AG09319 (cell line): ENCODE measurements at regions not wholly inside any gene's neighbourhood (a gene's known extent, or its start where the extent isn't known, plus 50 kb on each side); places are given as distances from the start of the nearest gene placed in this dataset.

Experiments used
- DNase-seq: peaks from one replicate; pipeline ENCODE4 v3.0.0-alpha.2; 2010; ENCODE audit warnings: low read depth; ENCODE audit errors: extremely low read depth
- TF ChIP-seq, protein P1 (sequence below): IDR thresholded peaks from 2 replicates; pipeline ENCODE4 v1.5.1; 2011; ENCODE audit warnings: low read depth, mild to moderate bottlenecking, inconsistent platforms, low read length, moderate library complexity

DNA sequence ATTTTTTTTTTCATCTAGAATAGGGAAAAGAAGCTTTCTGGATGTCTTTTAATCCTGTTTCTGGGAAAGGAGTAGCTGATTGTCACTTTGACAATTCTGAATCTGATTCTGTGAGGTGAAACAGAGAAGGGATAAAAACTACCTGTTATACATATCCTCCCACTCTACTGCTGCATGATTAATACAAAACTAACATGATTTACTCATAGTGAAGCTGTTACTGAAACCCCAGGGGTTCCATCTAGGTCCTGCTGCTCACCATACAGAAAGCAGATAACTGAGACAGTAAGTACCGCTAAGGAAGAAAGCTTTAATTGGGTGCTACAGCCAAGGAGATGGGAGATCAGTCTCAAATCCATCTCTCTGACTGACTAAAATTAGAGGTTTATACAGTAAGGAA, 610.9 kb upstream of the ALCAM start:
- TF ChIP-seq, protein P1, sequence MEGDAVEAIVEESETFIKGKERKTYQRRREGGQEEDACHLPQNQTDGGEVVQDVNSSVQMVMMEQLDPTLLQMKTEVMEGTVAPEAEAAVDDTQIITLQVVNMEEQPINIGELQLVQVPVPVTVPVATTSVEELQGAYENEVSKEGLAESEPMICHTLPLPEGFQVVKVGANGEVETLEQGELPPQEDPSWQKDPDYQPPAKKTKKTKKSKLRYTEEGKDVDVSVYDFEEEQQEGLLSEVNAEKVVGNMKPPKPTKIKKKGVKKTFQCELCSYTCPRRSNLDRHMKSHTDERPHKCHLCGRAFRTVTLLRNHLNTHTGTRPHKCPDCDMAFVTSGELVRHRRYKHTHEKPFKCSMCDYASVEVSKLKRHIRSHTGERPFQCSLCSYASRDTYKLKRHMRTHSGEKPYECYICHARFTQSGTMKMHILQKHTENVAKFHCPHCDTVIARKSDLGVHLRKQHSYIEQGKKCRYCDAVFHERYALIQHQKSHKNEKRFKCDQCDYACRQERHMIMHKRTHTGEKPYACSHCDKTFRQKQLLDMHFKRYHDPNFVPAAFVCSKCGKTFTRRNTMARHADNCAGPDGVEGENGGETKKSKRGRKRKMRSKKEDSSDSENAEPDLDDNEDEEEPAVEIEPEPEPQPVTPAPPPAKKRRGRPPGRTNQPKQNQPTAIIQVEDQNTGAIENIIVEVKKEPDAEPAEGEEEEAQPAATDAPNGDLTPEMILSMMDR, result no peak
- no peak for DNase-seq

DNA sequence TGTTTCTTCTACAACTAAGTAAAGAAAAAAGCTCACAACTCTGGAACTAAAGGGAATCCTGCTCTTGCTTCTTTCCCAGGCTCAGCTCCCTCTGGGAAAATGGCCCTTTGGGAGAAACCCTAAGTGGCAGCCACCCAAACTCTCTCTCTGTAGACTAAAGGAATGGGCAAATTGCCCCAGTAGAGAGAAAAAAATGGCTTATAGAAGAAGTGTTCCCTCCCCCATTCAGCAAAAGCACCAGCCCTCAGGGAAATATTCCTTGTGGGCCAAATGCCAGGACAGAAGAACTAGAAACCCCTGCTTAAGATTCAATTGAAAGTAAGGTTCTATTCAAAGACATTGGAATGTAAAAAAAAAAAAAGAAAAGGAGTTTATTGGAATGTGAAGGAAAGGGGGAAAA, 603.7 kb upstream of the ALCAM start:
- DNase-seq, result no peak
- TF ChIP-seq, protein P1, result no peak

DNA sequence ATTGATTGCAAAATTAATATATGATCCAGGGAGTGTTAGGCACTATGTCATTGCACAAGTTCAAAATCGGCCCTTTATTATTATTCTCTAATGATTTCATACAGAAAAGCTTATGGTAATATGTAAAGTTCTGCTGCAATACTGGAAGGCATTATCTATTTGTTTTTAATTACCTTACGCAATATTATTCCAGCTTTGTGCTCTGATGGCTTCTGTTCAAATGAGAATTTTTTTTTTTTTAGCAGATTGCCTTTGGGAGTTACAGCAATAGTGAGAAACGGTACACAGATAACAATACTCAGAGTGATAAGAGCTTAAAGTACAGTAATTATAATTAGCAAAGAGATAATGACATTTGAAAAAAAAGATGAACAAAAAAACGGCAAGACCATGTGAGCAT, 602.2 kb upstream of the ALCAM start:
- DNase-seq, result no peak
- TF ChIP-seq, protein P1, result no peak

DNA sequence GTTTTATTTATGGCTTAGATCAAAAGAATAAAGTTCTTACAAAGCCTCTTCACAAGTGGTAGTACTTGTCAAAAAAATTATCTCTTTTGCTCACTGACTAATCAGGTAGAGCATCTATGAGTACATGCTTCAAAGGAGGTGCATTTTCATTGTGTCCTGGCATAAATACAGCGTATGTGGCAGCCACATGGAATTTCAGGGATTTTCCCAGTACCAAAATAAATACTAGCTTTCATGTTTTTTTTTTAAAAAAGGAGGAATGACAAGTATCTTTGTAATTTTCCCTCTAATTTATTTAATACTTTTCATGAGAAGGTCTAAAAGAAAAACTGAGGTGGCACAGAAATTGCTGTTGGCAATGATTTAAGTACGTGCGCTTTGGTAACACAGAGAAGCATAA, 597.8 kb upstream of the ALCAM start:
- TF ChIP-seq, protein P1, result no peak
- DNase-seq, result no peak

DNA sequence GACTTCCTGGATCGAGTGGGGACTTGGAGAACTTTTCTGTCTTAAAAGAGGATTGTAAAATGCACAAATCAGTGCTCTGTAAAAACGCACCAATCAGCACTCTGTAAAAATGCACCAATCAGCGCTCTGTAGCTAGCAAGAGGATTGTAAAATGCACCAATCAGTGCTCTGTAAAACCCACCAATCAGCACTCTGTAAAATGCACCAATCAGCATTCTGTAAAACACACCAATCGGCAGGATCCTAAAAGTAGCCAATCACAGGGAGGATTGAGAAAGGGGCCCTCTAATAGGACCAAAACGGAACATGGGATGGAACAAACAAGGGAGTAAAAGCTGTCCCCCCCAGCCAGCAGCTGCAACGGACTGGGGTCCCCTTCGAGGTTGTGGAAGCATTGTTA, 587.4 kb upstream of the ALCAM start:
- no peak for DNase-seq
- TF ChIP-seq, protein P1, result no peak

DNA sequence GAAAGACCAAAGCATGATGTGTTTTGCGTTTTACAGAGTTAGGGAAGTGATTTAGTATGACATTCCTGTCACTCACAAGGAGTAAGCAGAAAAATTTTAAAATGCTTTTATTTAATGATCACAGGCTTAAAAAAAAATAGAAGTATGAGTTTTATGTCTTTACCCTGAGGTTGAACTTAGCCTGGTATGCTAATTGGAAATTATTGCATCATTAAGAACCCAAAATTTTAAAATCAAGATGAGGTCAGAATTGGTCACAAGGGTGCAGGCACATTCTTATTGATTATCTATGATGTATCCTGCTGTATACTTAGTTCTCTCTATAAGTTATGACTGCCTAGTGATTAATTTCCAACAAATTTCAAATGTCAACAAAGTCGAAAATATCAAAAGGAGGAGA, 585.6 kb upstream of the ALCAM start:
- no peak for DNase-seq
- TF ChIP-seq, protein P1, result no peak

DNA sequence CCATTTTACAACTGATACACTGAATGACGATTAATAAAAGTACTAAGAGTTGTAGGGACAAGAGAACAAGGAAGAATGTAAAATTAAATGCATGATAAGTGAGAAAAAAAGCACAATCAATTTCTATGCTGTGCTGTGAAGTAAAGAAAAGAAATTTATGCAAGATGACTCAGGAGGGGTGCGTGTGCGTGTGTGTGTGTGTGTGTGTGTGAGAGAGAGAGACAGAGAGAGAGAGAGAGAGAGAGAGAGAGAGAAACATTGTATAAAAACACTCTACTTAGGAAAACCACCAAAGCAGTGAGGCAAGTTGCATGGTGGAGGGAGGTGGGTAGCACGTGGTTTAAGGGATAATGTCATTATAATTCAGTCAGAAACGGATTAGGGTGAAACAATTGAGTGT, 580.8 kb upstream of the ALCAM start:
- no peak for DNase-seq
- TF ChIP-seq, protein P1, result no peak
